ENCODE measurements at regions not wholly inside any gene's neighbourhood (a gene's known extent, or its start where the extent isn't known, plus 50 kb on each side); places are given as distances from the start of the nearest gene placed in this dataset.

GRCh38 chr4:157988641-157989040, 184.2 kb downstream of the GASK1B start:
- TF ChIP-seq, protein P1, sequence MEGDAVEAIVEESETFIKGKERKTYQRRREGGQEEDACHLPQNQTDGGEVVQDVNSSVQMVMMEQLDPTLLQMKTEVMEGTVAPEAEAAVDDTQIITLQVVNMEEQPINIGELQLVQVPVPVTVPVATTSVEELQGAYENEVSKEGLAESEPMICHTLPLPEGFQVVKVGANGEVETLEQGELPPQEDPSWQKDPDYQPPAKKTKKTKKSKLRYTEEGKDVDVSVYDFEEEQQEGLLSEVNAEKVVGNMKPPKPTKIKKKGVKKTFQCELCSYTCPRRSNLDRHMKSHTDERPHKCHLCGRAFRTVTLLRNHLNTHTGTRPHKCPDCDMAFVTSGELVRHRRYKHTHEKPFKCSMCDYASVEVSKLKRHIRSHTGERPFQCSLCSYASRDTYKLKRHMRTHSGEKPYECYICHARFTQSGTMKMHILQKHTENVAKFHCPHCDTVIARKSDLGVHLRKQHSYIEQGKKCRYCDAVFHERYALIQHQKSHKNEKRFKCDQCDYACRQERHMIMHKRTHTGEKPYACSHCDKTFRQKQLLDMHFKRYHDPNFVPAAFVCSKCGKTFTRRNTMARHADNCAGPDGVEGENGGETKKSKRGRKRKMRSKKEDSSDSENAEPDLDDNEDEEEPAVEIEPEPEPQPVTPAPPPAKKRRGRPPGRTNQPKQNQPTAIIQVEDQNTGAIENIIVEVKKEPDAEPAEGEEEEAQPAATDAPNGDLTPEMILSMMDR (IDR thresholded peaks at IDR 0.05; ENCODE audit: control insufficient read depth, insufficient read depth, low read depth, low read length, missing control alignments) = no peak
- no peak overlapping the region for H3K4me3 ChIP-seq (ENCODE audit: control insufficient read depth, low read depth, low read length)
- DNase-seq (ENCODE audit: low read depth) = no peak

GRCh38 chr4:157984285-157984911, 188.4 kb downstream of the GASK1B start:
- TF ChIP-seq, protein P1 (IDR thresholded peaks at IDR 0.05; ENCODE audit: control insufficient read depth, insufficient read depth, low read depth, low read length, missing control alignments) = no peak
- DNase-seq (ENCODE audit: low read depth) = no peak
- no peak overlapping the region for H3K4me3 ChIP-seq (ENCODE audit: control insufficient read depth, low read depth, low read length)

- TF ChIP-seq, protein P1 (IDR thresholded peaks at IDR 0.05; ENCODE audit: control insufficient read depth, insufficient read depth, low read depth, low read length, missing control alignments) = no peak
- no peak overlapping the region for H3K4me3 ChIP-seq (ENCODE audit: control insufficient read depth, low read depth, low read length)
- no peak for DNase-seq (ENCODE audit: low read depth)
Observed at GRCh38 chr4:157983300-157983699, 189.5 kb downstream of the GASK1B start.

DNA sequence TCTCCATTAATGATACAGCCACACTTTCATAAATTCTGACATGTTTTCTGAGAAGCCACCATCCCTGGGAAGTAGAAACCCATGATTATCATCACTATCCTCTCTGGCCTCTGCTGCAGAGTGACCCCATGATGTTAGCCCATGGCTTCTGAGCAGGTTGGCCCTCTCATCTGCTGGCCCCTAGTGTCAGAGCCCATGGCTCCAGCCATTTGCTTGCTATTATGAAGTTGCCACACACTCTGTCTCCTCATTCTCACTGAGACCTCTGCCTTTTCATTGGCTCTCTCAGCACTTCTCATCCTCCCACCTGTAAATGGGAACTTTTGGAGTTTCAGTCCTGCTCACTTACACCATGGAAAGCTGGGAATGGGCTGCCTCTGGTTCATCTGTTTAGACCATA, 192.7 kb downstream of the GASK1B start:
- TF ChIP-seq, protein P1 (IDR thresholded peaks at IDR 0.05; ENCODE audit: control insufficient read depth, insufficient read depth, low read depth, low read length, missing control alignments) = no peak
- no peak overlapping the region for H3K4me3 ChIP-seq (ENCODE audit: control insufficient read depth, low read depth, low read length)
- no peak for DNase-seq (ENCODE audit: low read depth)

DNA sequence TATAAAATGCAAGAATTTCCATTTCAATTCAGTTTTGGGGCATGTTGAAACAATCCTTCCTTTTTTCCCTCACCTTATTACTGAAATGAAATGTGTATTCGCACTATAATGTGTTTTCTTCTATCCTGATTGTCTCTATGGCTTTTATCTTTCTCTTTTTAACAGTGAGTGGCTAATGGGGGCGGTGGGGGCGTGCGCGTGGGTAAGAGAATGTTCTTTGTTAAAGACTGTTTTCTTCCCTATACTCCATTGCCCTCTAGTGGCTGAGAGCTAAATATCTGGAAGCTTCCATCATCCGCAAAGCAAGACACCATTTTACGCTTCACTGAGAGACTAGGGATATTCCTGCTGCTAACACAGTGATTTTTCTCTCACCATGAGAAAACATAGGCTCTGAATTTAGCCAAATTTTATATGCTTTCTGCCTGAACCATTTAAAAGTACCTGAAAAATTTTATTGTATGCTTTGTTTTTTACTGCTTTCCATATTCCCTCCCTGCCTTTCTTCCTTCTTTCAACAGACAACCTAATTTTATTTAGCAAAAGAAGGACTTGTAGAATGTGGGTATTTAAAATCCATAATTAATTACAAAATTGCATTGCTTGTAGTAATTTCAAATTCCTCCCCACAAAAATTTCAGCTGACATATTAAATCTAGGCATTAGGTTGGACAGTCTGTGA, 194.0 kb downstream of the GASK1B start:
- TF ChIP-seq, protein P1 (IDR thresholded peaks at IDR 0.05; ENCODE audit: control insufficient read depth, insufficient read depth, low read depth, low read length, missing control alignments) = peak; percentile 85
- DNase-seq (ENCODE audit: low read depth) = no peak
- H3K4me3 ChIP-seq (ENCODE audit: control insufficient read depth, low read depth, low read length) = no peak overlapping the region

DNA sequence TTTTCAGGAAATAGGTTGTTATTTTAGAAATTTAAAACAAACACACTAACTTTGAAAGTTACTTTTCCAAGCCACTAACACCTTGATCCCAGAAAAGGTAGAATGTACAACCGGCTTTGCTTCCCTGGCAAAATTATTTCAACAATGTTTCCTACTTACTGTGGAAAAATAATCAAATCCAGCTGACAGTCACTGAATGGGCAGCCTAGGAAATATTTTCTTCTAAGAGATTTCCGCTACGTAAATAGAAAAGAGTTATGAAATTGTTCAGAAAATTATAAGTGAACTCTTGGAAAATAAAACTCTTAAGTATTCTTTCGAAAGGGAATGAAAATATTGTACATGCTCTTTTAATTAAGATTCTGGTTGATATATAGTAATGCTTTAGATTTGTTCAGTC, 195.7 kb downstream of the GASK1B start:
- TF ChIP-seq, protein P1 (IDR thresholded peaks at IDR 0.05; ENCODE audit: control insufficient read depth, insufficient read depth, low read depth, low read length, missing control alignments) = no peak
- H3K4me3 ChIP-seq (ENCODE audit: control insufficient read depth, low read depth, low read length) = no peak overlapping the region

More for the DNA sequence above, 195.7 kb downstream of the GASK1B start:
- DNase-seq (ENCODE audit: low read depth) = no peak
